ENCODE measurements at regions not wholly inside any gene's neighbourhood (a gene's known extent, or its start where the extent isn't known, plus 50 kb on each side); places are given as distances from the start of the nearest gene placed in this dataset.

- ChIA-PET CTCF (no interaction called here), POLR2A (ENCODE audit: unreplicated experiment) (no interaction called here)
- H3K4me3 ChIP-seq (ENCODE audit: insufficient read depth, low read depth, low read length) = no peak overlapping the region
- no peak overlapping the region for H4K91ac ChIP-seq (ENCODE audit: insufficient read depth, low read depth, low read length)
- H3K9ac ChIP-seq (ENCODE audit: low read depth, low read length) = no peak overlapping the region
- H2AFZ ChIP-seq (replicated peaks; ENCODE audit: low read length, poor library complexity) = no peak overlapping the region
- no peak overlapping the region for H2BK5ac ChIP-seq (ENCODE audit: low read depth, low read length, poor library complexity, severe bottlenecking)
- no peaks in the 10 kb centered on the region for H3K79me1 ChIP-seq (ENCODE audit: low read depth in 1 of 2, low read length in 2 of 2)
- no peak for TF ChIP-seq CHD1 (IDR thresholded peaks at IDR 0.05; ENCODE audit: low read depth, low read length)
- no peak for TF ChIP-seq CEBPB (IDR thresholded peaks at IDR 0.05; ENCODE audit: low read depth, low read length)
- TF ChIP-seq SMC3 (IDR thresholded peaks at IDR 0.05; ENCODE audit: low read depth, low read length) = no peak
- TF ChIP-seq FOS (IDR thresholded peaks at IDR 0.05; ENCODE audit: low read depth, low read length) = no peak
- WGBS, 2 experiments (ENCODE audit: extremely low coverage in 2 of 2, insufficient read length in 1 of 2) = no CpG with 5 or more reads among the region's 2 CpGs
- peaks cover 6% of the 10 kb centered on the region for H3K4me1 ChIP-seq (ENCODE audit: control insufficient read depth, insufficient read depth, low read length)
- H3K18ac ChIP-seq (ENCODE audit: low read depth, low read length) = no peak overlapping the region
- H3K9me3 ChIP-seq (ENCODE audit: control insufficient read depth, insufficient read depth, low read length) = no peaks in the 10 kb centered on the region
- no peaks in the 10 kb centered on the region for H4K20me1 ChIP-seq (ENCODE audit: insufficient read depth, low read length)
- no peak overlapping the region for H2AK9ac ChIP-seq (replicated peaks; ENCODE audit: low read depth, low read length, poor library complexity)
- dilution Hi-C loops (cut with HindIII; ENCODE audit: low sequenced_read_pairs, unreplicated experiment) = no loop called here
- no peak overlapping the region for H2AK5ac ChIP-seq (ENCODE audit: low read depth, low read length)
- no peak overlapping the region for H2BK120ac ChIP-seq (ENCODE audit: low read depth, low read length)
- no peak overlapping the region for H3K27ac ChIP-seq (ENCODE audit: insufficient read depth, low read length)
- no peak overlapping the region for H2BK20ac ChIP-seq (ENCODE audit: low read depth, low read length)
- H3K27me3 ChIP-seq (ENCODE audit: control insufficient read depth, insufficient read depth, low read length) = no peaks in the 10 kb centered on the region
- no TSS peak for BruUV-seq (replicated peaks)
- H3K23ac ChIP-seq (ENCODE audit: low read depth, low read length) = no peak overlapping the region
- H3K4ac ChIP-seq (ENCODE audit: low read depth, low read length) = no peak overlapping the region
- no peak for ATAC-seq (ENCODE audit: low read depth)
- H3K14ac ChIP-seq (replicated peaks; ENCODE audit: low read depth, low read length) = no peak overlapping the region
- H4K5ac ChIP-seq (ENCODE audit: low read depth, low read length) = no peak overlapping the region
- no peaks in the 10 kb centered on the region for H3K9me1 ChIP-seq (ENCODE audit: insufficient read depth, low read length)
- H3K36me3 ChIP-seq (ENCODE audit: control insufficient read depth, insufficient read depth, low read length) = no peaks in the 10 kb centered on the region
- DNase-seq = no peak
- no peak overlapping the region for H3K56ac ChIP-seq (ENCODE audit: extremely low read depth, insufficient read depth, low read length)
- in situ Hi-C loops (cut with MboI; ENCODE audit: low sequenced_read_pairs) = loop anchor here (5.0 to 25.0 kb wide), 3 partner anchors 452 to 902 kb away; no protein-coding TSS in a partner anchor
- H4K8ac ChIP-seq (ENCODE audit: low read depth in 2 of 2, low read length in 2 of 2) = no peak overlapping the region
- intact Hi-C loops (cut with micrococcal nuclease) = loop anchor here (5.0 to 10.0 kb wide), 4 partner anchors 173 to 1345 kb away; partner anchors contain the start of genes FNTB and GPHN
- H2BK15ac ChIP-seq (ENCODE audit: low read depth, low read length) = no peak overlapping the region
- no peak overlapping the region for H3K4me2 ChIP-seq (ENCODE audit: low read depth, low read length)
Observed at GRCh38 chr14:65160091-65160490, 57.8 kb upstream of the MAX start.

All from IMR-90 (cell line).